ENCODE measurements at regions not wholly inside any gene's neighbourhood (a gene's known extent, or its start where the extent isn't known, plus 50 kb on each side); places are given as distances from the start of the nearest gene placed in this dataset.

DNA sequence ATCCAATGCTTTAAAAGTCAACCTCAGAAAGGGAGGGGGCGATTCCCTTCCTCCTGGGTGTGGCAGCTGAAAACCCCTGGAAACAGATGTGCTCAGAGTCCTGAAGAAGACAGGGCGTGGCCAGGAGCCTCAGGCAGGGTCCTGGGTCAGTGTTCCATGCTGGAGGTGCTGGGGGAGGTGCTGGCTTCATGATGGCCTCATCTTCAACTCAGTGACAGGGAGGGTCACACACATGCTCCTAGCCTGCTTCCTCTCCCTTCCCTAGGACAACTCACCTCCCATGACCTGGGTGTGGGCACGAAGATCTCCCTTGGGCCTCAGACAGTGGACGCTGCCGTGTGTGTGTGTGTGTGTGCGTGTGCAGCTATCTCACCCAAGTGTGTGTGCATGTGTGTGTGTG lies 245.6 kb upstream of the B3GAT1 start:
- TF ChIP-seq, protein P1, sequence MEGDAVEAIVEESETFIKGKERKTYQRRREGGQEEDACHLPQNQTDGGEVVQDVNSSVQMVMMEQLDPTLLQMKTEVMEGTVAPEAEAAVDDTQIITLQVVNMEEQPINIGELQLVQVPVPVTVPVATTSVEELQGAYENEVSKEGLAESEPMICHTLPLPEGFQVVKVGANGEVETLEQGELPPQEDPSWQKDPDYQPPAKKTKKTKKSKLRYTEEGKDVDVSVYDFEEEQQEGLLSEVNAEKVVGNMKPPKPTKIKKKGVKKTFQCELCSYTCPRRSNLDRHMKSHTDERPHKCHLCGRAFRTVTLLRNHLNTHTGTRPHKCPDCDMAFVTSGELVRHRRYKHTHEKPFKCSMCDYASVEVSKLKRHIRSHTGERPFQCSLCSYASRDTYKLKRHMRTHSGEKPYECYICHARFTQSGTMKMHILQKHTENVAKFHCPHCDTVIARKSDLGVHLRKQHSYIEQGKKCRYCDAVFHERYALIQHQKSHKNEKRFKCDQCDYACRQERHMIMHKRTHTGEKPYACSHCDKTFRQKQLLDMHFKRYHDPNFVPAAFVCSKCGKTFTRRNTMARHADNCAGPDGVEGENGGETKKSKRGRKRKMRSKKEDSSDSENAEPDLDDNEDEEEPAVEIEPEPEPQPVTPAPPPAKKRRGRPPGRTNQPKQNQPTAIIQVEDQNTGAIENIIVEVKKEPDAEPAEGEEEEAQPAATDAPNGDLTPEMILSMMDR (IDR thresholded peaks at IDR 0.05; ENCODE audit: low read length) = no peak
- no peak for TF ChIP-seq EZH2 (IDR thresholded peaks at IDR 0.05; ENCODE audit: borderline replicate concordance, low read length)

All from OCI-LY1 (cell line).